ENCODE measurements at regions not wholly inside any gene's neighbourhood (a gene's known extent, or its start where the extent isn't known, plus 50 kb on each side); places are given as distances from the start of the nearest gene placed in this dataset.

DNA sequence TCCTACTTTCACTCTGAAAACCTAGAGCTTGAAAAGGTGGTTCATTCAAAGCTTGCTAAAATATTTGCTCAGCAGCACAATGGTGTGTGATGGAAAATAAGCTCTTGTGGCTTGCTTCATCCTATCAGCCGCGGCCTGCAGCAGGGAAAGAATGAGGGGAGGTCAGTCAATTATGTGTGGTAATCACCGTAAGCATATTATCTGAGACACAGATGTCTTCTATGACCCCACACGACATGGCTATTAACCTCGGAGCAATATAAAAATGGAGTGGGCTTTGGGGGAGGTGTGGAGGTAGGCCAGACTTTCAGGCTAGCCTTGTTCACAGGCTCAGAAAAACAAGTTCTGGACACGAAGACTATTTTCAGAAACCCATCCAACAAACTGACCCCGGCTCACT lies 98.4 kb upstream of the SIX3 start:
- POLR2A ChIA-PET = no interaction called here
- no peak overlapping the region for H3K27ac ChIP-seq (ENCODE audit: insufficient read depth, low read depth, low read length)
- no peaks in the 10 kb centered on the region for H3K79me2 ChIP-seq (ENCODE audit: control insufficient read depth, insufficient read depth, low read length)
- FAIRE-seq (no peak), DNase-seq (ENCODE audit: low read depth, low spot score) (no peak)
- no peak overlapping the region for H3K9ac ChIP-seq (replicated peaks; ENCODE audit: extremely low read depth, insufficient read depth, low read length)
- TF ChIP-seq POLR2A (IDR thresholded peaks at IDR 0.05; ENCODE audit: low read depth, low read length) (no peak), EZH2 (IDR thresholded peaks at IDR 0.05; ENCODE audit: borderline replicate concordance, low read depth, low read length, severe bottlenecking) (no peak), FOS (IDR thresholded peaks at IDR 0.05; ENCODE audit: borderline replicate concordance, insufficient read depth, low read length) (no peak), POLR2AphosphoS5 (IDR thresholded peaks at IDR 0.05; ENCODE audit: insufficient read depth, low read depth, low read length) (no peak)
- TF ChIP-seq, protein P1, sequence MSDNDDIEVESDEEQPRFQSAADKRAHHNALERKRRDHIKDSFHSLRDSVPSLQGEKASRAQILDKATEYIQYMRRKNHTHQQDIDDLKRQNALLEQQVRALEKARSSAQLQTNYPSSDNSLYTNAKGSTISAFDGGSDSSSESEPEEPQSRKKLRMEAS (IDR thresholded peaks at IDR 0.05; ENCODE audit: insufficient read depth, insufficient read length) = no peak
- dilution Hi-C loops (cut with MboI; ENCODE audit: extremely low pct_ligation_motif_present, low sequenced_read_pairs) (no loop called here), intact Hi-C loops (cut with micrococcal nuclease) (no loop called here)
- H3K9me3 ChIP-seq (replicated peaks; ENCODE audit: control insufficient read depth, insufficient read depth, low read length) = no peaks in the 10 kb centered on the region
- CTCF ChIA-PET = interaction anchor here (1.0 kb wide), 1 partner anchor 9 kb away, joined by 3 read pairs; no protein-coding TSS in a partner anchor
- peaks cover 0 to 1% of the 10 kb centered on the region in 2 experiments for H3K27me3 ChIP-seq (ENCODE audit: control insufficient read depth in 2 of 2, insufficient read depth in 2 of 2, low read length in 2 of 2)
- no peak overlapping the region for H3K4me2 ChIP-seq (ENCODE audit: insufficient read depth, low read length)
- no peak overlapping the region for H3K4me3 ChIP-seq (replicated peaks in 1 of 3; ENCODE audit: insufficient read depth in 1 of 3, low read depth in 1 of 3, low read length in 3 of 3)
- no peaks in the 10 kb centered on the region for H3K9me1 ChIP-seq (replicated peaks; ENCODE audit: control insufficient read depth, extremely low read depth, insufficient read depth, low read length)
- H3K4me1 ChIP-seq (ENCODE audit: control insufficient read depth, extremely low read depth, insufficient read depth, low read length) = no peaks in the 10 kb centered on the region
- H4K20me1 ChIP-seq (replicated peaks; ENCODE audit: control insufficient read depth, extremely low read depth, insufficient read depth, low read length) = no peaks in the 10 kb centered on the region
- BruUV-seq (replicated peaks) = no TSS peak
- no peaks in the 10 kb centered on the region for H3K36me3 ChIP-seq (ENCODE audit: control insufficient read depth in 2 of 2, extremely low read depth in 1 of 2, insufficient read depth in 2 of 2, low read length in 2 of 2)
- H2AFZ ChIP-seq (ENCODE audit: low read depth, low read length) = no peak overlapping the region

DNA sequence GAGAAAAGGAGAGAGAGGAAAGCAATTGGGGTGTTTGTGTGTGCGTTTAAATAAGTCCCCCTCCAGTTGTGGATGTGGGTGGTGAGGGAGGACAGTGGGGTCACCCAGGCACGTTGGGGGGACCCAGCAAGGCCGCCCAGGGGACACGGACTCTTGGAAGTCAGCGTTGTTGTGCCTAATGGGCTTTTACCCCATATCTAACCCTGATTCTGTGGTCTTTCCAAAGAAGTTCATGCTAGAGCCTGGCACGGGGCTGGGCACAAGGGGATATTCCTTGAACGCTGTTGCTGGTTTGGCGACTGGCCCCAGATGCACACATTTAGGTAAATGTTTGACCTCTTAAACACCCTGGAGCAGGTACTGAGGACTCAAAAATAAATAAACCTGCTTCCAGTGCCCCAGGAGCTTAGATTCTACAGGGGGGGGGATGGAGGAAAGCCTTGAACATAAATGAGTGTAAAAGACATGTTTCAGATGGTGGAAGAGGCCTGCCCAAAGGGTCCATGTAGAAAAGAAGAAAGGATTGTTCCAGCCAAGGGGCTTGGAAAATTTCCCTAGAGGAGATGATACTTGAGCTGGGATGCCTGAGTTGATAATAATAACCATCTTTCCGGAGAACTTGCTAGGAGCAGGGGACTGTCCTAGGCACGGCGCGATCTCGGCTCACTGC lies 97.7 kb upstream of the SIX3 start:
- Histone ChIP-seq H2AFZ (ENCODE audit: low read depth, low read length) (no peak overlapping the region), H3K9me3 (replicated peaks; ENCODE audit: control insufficient read depth, insufficient read depth, low read length) (no peaks in the 10 kb centered on the region), H3K79me2 (ENCODE audit: control insufficient read depth, insufficient read depth, low read length) (no peaks in the 10 kb centered on the region), H4K20me1 (replicated peaks; ENCODE audit: control insufficient read depth, extremely low read depth, insufficient read depth, low read length) (no peaks in the 10 kb centered on the region), H3K4me2 (ENCODE audit: insufficient read depth, low read length) (no peak overlapping the region), H3K27me3 (ENCODE audit: control insufficient read depth in 2 of 2, insufficient read depth in 2 of 2, low read length in 2 of 2) (peaks cover 1 to 3% of the 10 kb centered on the region in 2 experiments), H3K9ac (replicated peaks; ENCODE audit: extremely low read depth, insufficient read depth, low read length) (no peak overlapping the region), H3K9me1 (replicated peaks; ENCODE audit: control insufficient read depth, extremely low read depth, insufficient read depth, low read length) (no peaks in the 10 kb centered on the region), H3K4me3 (replicated peaks in 1 of 3; ENCODE audit: insufficient read depth in 1 of 3, low read depth in 1 of 3, low read length in 3 of 3) (no peak overlapping the region), H3K4me1 (ENCODE audit: control insufficient read depth, extremely low read depth, insufficient read depth, low read length) (no peaks in the 10 kb centered on the region), H3K27ac (ENCODE audit: insufficient read depth, low read depth, low read length) (no peak overlapping the region), H3K36me3 (ENCODE audit: control insufficient read depth in 2 of 2, extremely low read depth in 1 of 2, insufficient read depth in 2 of 2, low read length in 2 of 2) (no peaks in the 10 kb centered on the region)
- CTCF ChIA-PET = no interaction called here
- FAIRE-seq = no peak
- TF ChIP-seq POLR2A (IDR thresholded peaks at IDR 0.05; ENCODE audit: low read depth, low read length) (no peak), MYC (IDR thresholded peaks at IDR 0.05; ENCODE audit: low read depth, low read length) (no peak), JUN (IDR thresholded peaks at IDR 0.05; ENCODE audit: borderline replicate concordance, insufficient read depth, insufficient read length, low read depth) (no peak), GATA2 (IDR thresholded peaks at IDR 0.05; ENCODE audit: insufficient read depth, insufficient read length, low read depth, low read length) (no peak), POLR2AphosphoS5 (IDR thresholded peaks at IDR 0.05; ENCODE audit: insufficient read depth, low read depth, low read length) (no peak), FOS (IDR thresholded peaks at IDR 0.05; ENCODE audit: borderline replicate concordance, insufficient read depth, low read length) (no peak), EZH2 (IDR thresholded peaks at IDR 0.05; ENCODE audit: borderline replicate concordance, low read depth, low read length, severe bottlenecking) (no peak)
- TF ChIP-seq, protein P1 (IDR thresholded peaks at IDR 0.05; ENCODE audit: insufficient read depth, insufficient read length) = no peak
- TF ChIP-seq, protein P2, sequence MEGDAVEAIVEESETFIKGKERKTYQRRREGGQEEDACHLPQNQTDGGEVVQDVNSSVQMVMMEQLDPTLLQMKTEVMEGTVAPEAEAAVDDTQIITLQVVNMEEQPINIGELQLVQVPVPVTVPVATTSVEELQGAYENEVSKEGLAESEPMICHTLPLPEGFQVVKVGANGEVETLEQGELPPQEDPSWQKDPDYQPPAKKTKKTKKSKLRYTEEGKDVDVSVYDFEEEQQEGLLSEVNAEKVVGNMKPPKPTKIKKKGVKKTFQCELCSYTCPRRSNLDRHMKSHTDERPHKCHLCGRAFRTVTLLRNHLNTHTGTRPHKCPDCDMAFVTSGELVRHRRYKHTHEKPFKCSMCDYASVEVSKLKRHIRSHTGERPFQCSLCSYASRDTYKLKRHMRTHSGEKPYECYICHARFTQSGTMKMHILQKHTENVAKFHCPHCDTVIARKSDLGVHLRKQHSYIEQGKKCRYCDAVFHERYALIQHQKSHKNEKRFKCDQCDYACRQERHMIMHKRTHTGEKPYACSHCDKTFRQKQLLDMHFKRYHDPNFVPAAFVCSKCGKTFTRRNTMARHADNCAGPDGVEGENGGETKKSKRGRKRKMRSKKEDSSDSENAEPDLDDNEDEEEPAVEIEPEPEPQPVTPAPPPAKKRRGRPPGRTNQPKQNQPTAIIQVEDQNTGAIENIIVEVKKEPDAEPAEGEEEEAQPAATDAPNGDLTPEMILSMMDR (IDR thresholded peaks at IDR 0.05; ENCODE audit: extremely low read depth in 1 of 2, insufficient read depth in 1 of 2, low read depth in 1 of 2, low read length in 2 of 2) = no peak
- BruUV-seq (replicated peaks) = no TSS peak
- DNase-seq (ENCODE audit: low read depth, low spot score) = no peak
- dilution Hi-C loops (cut with MboI; ENCODE audit: extremely low pct_ligation_motif_present, low sequenced_read_pairs) (no loop called here), intact Hi-C loops (cut with micrococcal nuclease) (no loop called here)
- POLR2A ChIA-PET = no interaction called here
